Stimulated activated CD8-positive, alpha-beta memory T cell treated with anti-CD3 and anti-CD28 coated beads, Interleukin-15, amount 100 ng/mL, for 4 hours (primary cell): ENCODE measurements at regions not wholly inside any gene's neighbourhood (a gene's known extent, or its start where the extent isn't known, plus 50 kb on each side); places are given as distances from the start of the nearest gene placed in this dataset.

Experiments used
- DNase-seq, 2 donors: peaks; one replicate each; pipeline ENCODE4 v3.0.0-alpha.2; 2020; ENCODE audit warnings: low read depth in 2 of 2

- no peak for DNase-seq
Observed at GRCh38 chr6:1257778-1258177, 54.1 kb upstream of the FOXQ1 start.

DNA sequence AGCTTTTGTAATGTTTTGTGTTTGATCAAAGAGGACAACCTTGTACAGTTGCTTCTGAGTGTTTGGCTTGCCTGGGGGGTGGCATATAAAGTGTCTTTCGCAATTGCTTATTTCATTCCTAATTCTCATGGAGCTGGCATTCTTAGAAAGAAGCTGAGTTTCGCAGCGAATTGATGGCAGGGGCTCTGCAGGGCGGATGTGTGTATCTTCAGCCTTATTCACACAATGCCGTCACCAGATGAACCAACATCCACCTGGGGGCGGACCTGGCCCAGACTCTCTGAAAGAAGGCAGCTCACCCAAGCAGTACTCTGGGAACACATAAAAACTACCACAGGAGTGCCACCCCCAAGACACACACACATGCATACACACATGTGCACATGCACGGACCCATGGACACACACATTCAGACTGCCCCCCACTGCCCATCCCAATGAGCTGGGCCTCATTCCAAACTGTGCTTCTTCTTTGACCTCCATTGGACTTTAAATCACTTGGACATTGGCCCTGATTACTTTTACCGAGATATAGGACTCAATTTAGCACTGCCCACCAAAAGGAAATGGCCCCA lies 55.4 kb upstream of the FOXQ1 start:
- DNase-seq = no peak

GRCh38 chr6:1255636-1256365 lies 56.1 kb upstream of the FOXQ1 start:
- no peak for DNase-seq

DNA sequence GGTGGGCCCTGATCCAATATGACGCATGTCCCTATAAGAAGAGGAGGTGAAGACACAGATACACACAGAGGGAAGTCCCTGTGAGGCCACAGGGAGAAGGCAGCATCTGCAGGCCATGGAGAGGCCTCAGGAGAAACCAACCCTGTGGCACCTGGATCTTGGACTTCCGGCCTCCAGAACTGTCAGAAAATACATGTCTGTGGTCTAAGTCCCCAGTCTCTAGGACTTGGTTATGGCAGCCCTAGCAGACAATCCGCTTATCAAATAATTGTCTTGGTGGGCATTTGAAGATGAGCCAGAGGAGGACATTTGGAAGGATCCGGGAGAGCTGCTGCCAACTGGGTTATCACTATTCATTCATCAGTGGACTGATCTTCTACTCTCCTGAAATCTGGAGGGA lies 57.6 kb upstream of the FOXQ1 start:
- no peak for DNase-seq

DNA sequence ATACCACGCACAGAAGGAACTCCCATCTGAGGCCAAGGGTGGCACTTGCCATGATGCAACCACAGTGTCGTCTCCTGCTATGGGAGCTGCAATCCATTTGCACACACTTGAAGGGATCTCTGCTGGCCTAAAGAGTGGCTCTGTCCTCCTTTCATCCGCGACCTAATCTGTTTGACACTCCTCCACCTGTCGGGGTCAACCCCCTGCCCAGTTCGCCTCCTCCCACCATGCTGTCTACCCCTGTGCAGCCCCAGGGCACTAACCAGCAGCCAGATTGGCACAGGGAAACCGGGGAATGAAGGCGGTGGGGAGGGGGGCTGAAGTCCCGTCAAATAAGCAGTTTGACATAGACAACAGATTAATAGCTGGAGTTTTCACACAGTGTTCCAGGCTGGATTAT lies 58.1 kb upstream of the FOXQ1 start:
- DNase-seq = no peak

- no peak for DNase-seq
Observed at GRCh38 chr6:1251198-1252155, 60.4 kb upstream of the FOXQ1 start.

- no peak for DNase-seq
Observed at GRCh38 chr6:1250489-1251197, 61.3 kb upstream of the FOXQ1 start.

GRCh38 chr6:1247894-1248293 lies 64.0 kb upstream of the FOXQ1 start:
- no peak for DNase-seq

DNA sequence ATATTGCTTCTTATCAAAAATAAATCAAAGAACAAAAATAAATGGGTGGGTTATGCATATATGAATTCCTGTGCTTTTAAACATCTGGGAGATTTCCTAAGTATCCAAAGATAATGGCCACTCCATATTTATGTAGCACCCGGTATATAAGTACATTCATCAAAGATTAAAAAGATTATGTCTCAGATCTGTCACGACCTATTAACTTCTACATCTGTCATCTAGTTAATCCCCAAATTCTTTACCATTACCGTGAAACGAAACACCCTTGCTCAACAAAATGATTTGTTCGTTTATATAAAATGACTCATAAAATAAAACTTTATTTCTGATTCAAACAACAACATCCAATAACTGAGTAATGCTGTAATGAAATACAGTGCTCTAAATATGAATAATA lies 64.8 kb upstream of the FOXQ1 start:
- DNase-seq = no peak

DNA sequence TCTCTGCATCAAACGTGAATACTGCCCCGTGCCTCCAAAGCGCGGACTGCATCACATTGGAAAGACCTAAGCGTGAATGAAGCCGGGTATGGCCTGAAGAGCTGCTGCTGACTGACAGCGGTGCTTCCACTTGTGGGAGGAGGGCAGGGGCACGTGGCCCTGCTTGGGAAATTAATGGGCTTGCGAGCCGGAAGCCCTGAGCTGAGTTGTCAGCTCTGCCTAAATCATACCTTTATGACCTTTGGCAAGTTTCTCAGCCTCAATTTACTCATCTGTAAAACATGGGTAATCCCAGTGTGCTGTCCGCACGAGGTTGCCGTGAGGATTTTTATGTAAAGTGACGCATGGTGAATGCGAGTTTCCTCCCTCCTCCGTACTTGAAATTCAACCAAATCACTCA lies 67.0 kb upstream of the FOXQ1 start:
- DNase-seq = no peak

DNA sequence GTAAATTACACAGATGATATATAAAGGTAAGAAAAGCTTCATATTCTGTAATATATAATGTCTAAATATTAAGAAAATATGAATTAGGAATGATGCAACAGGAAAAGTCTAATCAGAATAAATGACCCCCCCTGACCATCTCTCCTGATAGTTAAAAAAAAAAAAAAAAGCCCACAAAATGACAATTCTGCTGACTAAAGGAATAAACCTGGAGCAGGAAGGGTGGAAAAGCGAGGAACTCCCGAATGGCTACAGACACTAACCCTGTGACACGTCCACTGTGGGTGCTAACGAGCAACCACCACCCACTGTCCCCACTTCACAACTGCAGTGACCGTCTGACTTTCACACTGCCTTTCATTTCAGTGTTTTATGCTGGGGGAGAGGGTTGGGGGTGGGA lies 67.6 kb upstream of the FOXQ1 start:
- DNase-seq = no peak

DNA sequence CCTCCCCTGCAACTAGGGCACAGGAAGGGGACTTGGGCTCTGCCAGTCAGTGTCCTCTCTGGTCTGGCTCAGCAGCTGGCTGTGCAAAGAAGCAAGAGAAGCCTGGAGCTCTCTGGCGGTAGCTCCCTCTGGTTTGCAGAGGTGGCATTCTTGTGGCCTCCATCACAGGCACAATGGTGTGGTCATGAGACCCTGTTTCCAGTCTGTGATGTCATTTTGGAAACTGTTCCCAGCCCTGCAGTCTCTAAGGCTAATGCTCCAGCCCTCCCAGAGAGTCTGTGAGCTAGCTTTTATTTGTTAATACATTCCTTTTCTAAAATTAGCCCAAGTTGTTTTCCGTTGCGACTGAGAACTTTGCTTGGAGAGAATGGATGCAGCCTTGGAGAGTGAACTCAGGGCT lies 69.5 kb upstream of the FOXQ1 start:
- no peak for DNase-seq

DNA sequence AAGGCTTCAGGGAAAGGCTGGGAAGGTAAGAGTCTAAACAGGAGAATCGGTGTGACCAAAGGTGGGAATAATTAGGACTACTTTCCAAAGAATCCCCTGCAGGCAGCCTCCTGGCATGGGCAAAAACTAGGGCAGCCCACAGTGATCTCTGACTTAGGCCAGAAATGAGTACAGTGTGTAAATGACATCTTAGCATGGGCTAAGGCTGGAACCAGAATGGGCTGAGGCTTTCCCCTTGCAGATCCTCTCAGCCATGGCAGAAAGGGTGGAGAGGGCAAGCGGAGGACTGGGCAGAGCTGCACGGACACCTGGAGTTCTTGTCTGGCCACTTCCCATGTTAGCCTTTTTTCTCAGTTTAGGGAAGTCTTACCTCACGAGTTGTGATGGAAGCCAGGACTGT lies 69.9 kb upstream of the FOXQ1 start:
- no peak for DNase-seq

GRCh38 chr6:1240766-1241318 lies 71.1 kb upstream of the FOXQ1 start:
- DNase-seq = no peak

- DNase-seq = no peak
Observed at GRCh38 chr6:1239805-1240204, 72.1 kb upstream of the FOXQ1 start.

DNA sequence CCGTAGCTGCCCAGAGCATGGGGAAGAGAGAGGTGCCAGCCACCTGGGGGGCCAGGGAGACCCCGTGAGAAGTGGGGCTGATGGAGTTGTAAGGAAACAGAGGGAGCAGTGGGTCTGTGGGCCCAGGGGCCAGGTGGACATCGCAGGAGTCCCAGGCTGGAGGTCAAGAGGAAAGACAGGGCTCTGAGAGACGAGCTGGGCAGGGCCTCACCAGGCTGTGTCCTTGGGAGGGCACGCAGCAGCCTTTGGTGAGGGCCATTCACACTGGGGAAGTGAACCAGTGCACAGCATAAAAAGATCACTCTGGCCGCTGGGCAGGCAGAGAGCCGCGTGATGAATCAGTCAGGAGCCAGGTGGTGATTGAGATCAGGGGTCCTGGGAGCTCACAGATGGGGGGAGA lies 73.9 kb upstream of the FOXQ1 start:
- DNase-seq = no peak

GRCh38 chr6:1237636-1238035 lies 74.3 kb upstream of the FOXQ1 start:
- DNase-seq = no peak

DNA sequence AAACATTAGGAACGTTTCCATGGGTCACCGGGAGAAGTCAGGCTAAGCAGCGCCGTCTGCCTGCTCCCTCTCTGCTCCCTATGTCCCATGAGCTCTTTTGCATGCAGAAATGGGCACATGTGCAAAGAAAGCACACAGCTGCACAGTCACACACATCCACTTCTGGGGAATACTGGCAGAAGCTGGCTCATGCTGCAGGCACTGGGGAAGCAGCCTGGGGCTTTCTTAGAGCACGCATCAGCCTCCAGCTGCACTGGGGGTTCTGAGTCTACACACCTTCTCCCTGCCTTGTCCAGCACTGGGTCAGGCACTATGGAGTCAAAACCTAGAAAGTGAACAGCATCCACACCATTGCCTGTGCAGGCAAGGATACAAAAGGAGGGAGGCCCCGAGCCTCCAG lies 76.1 kb upstream of the FOXQ1 start:
- no peak for DNase-seq

- DNase-seq = no peak
Observed at GRCh38 chr6:1233924-1234323, 78.0 kb upstream of the FOXQ1 start.

- DNase-seq = no peak
Observed at GRCh38 chr6:1232578-1232977, 79.3 kb upstream of the FOXQ1 start.

DNA sequence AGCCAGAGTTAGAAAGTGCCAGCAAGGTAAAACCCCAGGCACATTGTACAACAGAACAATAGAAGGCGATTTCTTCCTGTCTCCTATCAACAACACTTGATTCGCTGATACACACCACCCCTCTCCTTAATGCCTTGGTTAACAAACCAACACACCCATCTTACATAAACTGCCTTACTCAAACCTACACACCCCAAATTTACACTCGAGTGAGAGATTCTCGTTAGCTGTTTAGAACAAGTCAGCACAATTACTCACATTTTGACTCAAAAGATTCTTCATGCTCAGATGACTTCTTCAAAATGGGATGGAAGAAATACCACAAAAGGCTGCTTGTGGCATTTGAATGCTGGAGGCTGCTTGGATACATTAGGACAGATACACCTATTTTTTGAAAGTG lies 80.0 kb upstream of the FOXQ1 start:
- no peak for DNase-seq
